NCI-H524 (cell line): ENCODE measurements at regions not wholly inside any gene's neighbourhood (a gene's known extent, or its start where the extent isn't known, plus 50 kb on each side); places are given as distances from the start of the nearest gene placed in this dataset.
"Not testable (repeated sequence)": the region's sequence is repeated elsewhere in the genome, so short reads cannot be mapped to it uniquely, and the experiment has no call there.

Source experiments
- DNase-seq, 2 experiments: peaks; one replicate each; lab custom pipeline; 2025; lab: John Stamatoyannopoulos, UW

GRCh38 chr15:100767001-100767825 lies 112.4 kb upstream of the ALDH1A3 start:
- no peak for DNase-seq

GRCh38 chr15:100768501-100768931 lies 111.1 kb upstream of the ALDH1A3 start:
- no peak for DNase-seq

GRCh38 chr15:100769043-100769974 lies 110.3 kb upstream of the ALDH1A3 start:
- no peak for DNase-seq

DNA sequence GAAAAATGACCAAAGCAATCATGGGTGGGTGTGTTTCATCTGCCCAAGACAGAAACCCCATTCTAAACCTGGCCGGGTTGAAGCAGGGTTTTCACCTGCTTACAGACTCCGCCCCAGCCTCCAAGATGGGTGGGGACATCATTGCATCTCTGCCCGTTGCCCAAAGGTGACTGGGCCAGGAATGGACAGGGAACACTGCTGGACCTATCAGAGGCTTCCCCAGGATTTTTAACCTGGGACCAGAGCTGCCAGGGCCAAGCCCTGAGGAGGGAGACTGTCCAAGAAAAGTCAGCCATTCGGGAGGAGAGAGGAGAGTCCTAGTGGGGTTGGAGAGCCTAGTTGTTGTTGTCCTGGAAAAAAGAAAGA lies 109.7 kb upstream of the ALDH1A3 start:
- no peak for DNase-seq

GRCh38 chr15:100770661-100771584 lies 108.7 kb upstream of the ALDH1A3 start:
- no peak for DNase-seq

DNA sequence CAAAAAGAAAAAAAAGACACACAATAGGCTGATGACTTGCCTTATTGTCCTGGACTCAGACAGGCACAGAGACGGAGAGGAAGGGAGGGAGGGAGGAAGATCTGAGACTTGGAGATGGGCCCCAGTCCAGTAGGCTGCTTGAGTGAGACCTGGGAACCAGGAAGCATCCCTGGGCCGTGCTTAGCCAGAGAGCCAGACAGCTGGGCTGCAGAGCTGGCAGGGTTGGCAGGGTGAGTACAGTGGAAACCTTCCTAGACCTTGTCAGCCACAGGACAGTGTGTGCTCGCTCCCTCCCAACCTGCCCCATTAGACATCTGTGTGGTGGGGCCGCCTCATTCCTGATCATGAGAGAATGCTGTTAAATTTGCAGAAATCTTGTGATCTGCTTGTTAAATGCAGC lies 107.9 kb upstream of the ALDH1A3 start:
- DNase-seq: peak in 1 of 2 experiments; percentile 72

DNA sequence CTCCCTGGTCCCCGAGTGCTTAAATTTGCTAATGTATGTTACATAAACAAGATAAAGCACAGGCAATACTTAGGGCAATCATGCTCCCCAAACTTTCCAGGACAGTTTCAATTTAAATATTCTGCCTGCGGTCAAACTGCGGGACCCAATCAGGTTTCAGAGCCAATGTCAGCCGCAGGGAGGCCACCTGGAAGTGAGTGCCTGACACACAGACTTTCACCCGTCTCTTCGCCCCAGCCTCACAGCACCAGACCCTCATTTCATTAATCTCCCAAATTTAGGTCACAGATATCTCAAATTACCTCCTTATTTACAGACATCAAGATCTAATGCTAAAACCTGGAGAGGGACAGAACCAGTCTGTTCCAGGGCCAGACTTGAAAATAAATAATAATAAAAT lies 107.2 kb upstream of the ALDH1A3 start:
- DNase-seq: peak; percentile 89 to 95

DNA sequence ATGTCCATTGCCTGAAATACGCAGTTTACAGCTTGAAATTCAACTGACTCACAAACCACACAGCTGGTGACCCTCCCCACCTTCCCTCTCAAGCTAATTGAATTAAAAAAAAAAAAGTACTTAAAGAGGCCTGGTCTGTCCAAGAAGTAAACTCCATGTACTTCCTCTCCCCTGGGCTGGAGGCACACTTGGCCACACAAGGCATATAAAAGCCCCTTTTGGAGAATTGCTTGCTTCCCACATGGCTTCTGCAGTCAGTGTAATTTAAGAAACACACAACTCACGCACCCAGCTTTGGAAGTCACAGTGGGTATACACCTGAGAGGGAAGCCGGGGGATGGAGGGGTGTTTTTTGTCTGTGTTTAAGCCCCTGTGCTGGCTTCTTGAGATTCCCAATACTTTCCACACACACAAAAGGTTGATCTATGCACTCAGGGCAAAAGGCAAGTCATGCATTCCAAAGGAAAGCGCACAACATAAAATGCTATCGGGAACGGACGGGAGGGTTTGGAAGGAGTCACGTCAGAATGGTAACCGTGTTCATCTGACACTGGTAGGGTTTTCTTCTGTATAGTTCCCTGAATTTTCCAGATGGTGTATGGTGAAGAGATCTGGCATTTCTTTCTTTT lies 106.6 kb upstream of the ALDH1A3 start:
- DNase-seq: peak; percentile 89 to 95

- DNase-seq: not testable (repeated sequence)
Observed at GRCh38 chr15:100774044-100774443, 105.6 kb upstream of the ALDH1A3 start.

GRCh38 chr15:100775581-100776185 lies 103.9 kb upstream of the ALDH1A3 start:
- no peak for DNase-seq

DNA sequence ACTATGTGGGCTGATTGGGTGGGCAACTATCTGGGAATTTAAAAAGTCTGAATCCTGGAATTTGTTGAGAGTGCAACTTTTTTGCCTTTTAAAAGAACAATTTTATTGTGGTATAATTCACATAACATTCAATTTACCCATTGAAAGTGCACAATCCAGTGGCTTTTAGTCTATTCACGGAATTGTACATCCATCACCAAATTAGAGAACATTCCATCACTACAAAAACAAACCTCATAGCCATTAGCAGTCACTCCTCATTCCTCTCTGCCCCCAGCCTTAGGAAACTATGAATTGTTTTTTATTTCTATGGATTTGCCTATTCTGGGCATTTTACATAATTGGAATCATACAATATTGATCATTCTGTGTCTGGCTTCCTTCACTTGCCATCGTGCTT lies 101.8 kb upstream of the ALDH1A3 start:
- no peak for DNase-seq

- no peak for DNase-seq
Observed at GRCh38 chr15:100778831-100779288, 100.8 kb upstream of the ALDH1A3 start.

- no peak for DNase-seq
Observed at GRCh38 chr15:100779331-100780207, 100.1 kb upstream of the ALDH1A3 start.

- no peak for DNase-seq
Observed at GRCh38 chr15:100780208-100780800, 99.3 kb upstream of the ALDH1A3 start.

DNA sequence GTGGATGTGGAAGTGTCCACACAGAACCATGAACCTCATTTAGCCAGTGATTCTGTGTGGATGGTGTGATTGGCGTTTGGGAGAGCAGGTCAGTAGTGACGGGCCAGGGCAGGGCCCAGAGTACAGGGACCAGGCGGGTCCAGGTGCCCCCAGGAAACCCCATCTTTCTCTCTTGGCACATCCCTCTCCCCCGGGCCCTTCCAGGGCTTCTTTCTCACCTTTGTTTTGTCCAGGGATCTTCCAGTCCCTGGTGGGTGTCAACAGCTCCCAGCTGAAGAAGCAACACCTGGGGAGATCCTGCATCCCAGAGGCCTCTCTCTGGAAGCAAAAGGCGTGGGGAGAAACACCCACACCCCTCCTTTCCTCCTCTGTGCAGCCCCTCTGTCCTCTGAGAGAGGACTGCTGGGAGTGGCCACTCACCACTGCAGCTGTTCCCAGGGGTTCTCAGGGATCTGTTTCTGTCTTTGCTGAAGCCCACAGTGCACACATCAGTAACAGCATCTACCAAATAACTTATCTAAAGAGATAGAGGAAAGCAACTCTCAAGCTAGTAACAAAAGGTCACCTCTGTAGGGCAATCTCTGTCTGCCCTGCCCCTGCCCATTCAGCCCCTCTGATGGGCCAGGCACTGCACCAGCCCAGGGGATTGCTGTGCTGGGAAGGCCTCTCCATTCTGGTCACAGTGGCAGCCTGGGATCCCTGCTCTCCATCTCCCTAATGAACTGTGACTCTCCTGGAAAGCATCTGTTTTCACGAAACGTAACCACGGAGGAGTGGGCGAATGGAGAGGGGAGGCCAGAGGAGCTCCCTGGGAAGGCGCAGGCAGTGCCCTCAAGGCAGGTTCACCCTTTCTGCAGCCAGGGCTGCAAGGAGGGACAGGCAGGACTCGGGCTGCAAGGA lies 98.3 kb upstream of the ALDH1A3 start:
- no peak for DNase-seq

GRCh38 chr15:100781961-100782530 lies 97.6 kb upstream of the ALDH1A3 start:
- no peak for DNase-seq

- DNase-seq: no peak
Observed at GRCh38 chr15:100783291-100783690, 96.3 kb upstream of the ALDH1A3 start.
